OCI-LY3 (cell line): ENCODE measurements at regions not wholly inside any gene's neighbourhood (a gene's known extent, or its start where the extent isn't known, plus 50 kb on each side); places are given as distances from the start of the nearest gene placed in this dataset.

ENCODE experiments used
- EZH2phosphoT487 ChIP-seq: fragments of 200-600 bp; shearing (Covaris generic); IDR thresholded peaks from 2 replicates; pipeline ENCODE4 v1.6.1; 2018; ENCODE audit warnings: antibody characterized with exemption, mixed run types, low read depth
- TF ChIP-seq, protein P1 (sequence below): fragments of 200-600, 300-600 bp; sonication (generic); IDR thresholded peaks from 2 replicates; pipeline ENCODE4 v1.5.1; 2014; ENCODE audit warnings: antibody characterized with exemption, low read length, low read depth

- TF ChIP-seq, protein P1, sequence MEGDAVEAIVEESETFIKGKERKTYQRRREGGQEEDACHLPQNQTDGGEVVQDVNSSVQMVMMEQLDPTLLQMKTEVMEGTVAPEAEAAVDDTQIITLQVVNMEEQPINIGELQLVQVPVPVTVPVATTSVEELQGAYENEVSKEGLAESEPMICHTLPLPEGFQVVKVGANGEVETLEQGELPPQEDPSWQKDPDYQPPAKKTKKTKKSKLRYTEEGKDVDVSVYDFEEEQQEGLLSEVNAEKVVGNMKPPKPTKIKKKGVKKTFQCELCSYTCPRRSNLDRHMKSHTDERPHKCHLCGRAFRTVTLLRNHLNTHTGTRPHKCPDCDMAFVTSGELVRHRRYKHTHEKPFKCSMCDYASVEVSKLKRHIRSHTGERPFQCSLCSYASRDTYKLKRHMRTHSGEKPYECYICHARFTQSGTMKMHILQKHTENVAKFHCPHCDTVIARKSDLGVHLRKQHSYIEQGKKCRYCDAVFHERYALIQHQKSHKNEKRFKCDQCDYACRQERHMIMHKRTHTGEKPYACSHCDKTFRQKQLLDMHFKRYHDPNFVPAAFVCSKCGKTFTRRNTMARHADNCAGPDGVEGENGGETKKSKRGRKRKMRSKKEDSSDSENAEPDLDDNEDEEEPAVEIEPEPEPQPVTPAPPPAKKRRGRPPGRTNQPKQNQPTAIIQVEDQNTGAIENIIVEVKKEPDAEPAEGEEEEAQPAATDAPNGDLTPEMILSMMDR = no peak
- TF ChIP-seq EZH2phosphoT487 = no peak
These were observed 499.4 kb downstream of the RPS24 start for GRCh38 chr10:78533098-78533497.
